ENCODE measurements at regions not wholly inside any gene's neighbourhood (a gene's known extent, or its start where the extent isn't known, plus 50 kb on each side); places are given as distances from the start of the nearest gene placed in this dataset.
A peak's percentile ranks its signal among the peaks of the same experiment; 100 is the strongest.
"Not testable (repeated sequence)": the region's sequence is repeated elsewhere in the genome, so short reads cannot be mapped to it uniquely, and the experiment has no call there.

DNA sequence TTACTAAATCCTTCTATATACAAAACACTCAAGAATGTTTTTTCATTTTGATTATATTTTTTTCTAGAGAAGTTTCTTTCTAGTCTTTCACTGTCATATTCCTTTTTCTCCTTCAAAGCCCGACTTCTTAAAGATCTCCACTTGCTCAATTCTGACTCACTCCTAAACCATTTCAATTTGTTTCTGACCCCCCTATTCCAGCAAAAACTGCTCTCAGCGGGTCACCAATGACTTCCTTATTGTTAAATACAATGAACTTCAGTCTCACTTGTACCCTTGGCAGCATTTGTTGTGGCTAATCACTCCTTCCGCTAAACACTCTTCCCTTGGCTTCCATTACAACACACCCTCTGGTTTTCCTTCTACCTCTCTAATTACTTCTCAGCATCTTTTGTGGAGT is 111.1 kb upstream of the RBBP8 start:
- DNase-seq (ENCODE audit: low read depth): peak; percentile 82

DNA sequence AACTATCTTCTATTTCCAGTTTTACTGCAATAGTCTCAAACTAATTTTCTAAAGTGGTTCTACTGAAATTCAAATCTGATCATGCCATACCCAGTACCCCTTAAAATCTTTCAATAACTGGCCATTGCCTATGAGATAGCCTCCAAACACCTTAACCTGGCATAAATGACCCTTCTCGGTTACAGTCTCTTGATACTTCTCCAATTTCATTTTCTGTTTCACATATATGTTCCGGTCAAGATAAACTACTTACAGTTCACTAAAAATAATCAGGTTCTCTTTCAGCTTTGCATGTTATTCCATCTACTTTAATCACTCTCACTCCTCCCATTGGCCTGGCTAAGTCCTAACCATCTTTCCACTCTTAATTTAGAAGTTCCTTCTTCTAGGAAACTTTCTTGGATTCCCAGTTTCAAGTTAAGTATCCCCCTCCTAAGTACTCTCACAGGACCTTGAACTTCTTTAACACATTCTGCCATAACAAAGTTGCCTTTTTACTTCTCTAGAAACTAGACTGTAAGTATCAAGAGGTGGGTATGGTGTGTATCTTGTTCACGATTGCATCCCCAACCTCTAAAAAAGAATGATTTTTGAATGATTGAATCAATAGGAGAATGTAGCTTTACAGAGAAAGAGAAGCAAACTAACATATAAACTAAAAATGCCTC is 110.2 kb upstream of the RBBP8 start:
- no peak for DNase-seq (ENCODE audit: low read depth)

DNA sequence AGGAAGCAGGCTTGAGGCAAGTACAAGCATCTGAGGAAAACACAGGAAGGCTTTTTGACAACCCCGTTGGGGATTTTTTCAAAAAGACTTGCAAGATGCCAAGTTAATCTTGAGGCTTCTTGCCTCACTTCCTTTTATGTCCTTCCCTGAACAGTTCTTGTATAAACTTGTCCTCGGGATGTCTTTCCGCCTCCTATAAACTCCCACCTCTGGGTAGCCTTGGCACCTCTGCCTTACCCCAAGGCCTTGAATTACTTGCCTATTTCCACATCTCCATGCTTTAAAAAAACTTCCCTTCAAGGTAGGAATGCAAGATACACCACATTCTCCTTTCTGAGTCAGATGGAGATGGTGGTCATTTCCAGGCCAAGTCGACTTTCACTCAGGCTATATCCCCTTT is 106.4 kb upstream of the RBBP8 start:
- DNase-seq (ENCODE audit: low read depth): peak; percentile 65

DNA sequence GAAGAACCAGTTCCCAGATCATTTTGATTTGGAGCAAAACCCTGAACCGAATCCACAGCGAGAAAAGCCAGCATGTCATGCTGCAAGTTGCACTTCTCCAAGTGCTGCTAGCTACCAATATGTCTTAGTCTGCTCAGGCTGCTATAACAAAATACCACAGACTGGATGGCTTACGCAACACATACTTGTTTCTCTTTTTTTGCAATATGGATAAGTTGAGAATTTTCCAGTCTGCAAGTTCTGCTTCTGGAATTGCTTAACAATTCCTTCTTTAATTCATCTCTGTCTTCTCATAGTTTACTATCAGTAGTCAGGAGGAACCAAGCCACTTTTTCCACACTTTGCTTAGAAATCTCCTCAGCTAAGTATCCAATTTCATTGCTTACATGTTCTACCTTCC is 105.9 kb upstream of the RBBP8 start:
- peak; percentile 59 for DNase-seq (ENCODE audit: low read depth)

DNA sequence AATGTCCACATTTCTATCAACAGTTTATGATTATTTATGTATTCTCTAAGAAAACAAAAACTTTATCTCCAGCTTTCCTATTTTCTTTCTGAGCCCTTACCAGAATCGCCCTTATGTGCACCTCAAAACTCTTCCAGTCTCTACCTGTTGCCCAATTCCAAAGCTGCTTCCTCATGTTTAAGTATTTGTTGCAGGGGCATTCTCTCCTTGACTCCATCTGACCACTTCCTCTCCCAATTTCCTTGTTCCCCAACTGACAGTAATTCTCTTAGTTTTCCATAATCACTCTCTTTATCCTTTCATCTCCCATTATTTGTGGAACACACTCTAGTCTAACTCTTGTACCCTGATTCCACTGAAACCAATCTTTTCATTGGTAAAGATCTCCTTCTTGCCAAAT is 105.4 kb upstream of the RBBP8 start:
- DNase-seq (ENCODE audit: low read depth): no peak

DNA sequence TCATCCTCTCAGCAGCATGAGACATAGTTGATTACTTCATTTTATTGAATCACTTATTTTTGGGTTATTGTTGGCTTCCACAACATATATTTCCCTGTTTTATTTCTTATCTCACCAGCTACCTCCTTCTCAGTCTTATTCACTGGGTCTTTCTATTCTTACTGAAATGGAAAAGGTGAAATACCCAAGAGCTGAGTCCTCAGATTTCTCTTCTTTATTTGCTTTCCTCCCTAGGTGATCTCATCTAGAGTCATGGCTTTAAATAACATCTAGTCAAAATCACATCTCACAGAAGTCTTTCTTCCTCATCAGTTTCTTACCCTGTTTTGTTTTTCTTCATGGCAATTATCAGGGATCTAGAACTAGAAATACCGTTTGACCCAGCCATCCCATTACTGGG is 105.0 kb upstream of the RBBP8 start:
- DNase-seq (ENCODE audit: low read depth): peak; percentile 50

DNA sequence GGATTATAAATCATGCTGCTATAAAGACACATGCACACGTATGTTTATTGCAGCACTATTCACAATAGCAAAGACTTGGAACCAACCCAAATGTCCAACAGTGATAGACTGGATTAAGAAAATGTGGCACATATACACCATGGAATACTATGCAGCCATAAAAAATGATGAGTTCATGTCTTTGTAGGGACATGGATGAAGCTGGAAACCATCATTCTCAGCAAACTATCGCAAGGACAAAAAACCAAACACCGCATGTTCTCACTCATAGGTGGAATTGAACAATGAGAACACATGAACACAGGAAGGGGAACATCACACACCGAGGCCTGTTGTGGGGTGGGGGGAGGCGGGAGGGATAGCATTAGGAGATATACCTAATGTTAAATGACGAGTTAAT is 104.5 kb upstream of the RBBP8 start:
- DNase-seq (ENCODE audit: low read depth): not testable (repeated sequence)

DNA sequence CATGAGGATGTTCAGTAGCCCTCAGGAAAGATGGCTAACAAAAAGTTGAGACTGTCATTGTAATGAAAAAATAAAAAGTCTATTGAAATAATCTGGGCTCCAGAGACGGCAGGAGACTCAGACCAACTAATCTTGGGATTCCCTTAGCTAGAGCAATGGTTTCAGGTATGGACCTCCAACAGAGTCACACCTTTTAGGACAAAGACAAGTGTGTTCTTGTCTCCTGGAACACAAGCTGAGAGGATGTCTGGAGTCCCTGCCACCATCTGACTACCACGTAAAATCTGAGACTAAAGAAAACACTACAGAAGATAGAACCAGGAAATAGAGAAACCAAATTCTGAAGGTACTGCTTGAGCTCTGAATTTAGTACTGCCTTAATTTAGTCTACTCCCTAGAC is 103.3 kb upstream of the RBBP8 start:
- no peak for DNase-seq (ENCODE audit: low read depth)

DNA sequence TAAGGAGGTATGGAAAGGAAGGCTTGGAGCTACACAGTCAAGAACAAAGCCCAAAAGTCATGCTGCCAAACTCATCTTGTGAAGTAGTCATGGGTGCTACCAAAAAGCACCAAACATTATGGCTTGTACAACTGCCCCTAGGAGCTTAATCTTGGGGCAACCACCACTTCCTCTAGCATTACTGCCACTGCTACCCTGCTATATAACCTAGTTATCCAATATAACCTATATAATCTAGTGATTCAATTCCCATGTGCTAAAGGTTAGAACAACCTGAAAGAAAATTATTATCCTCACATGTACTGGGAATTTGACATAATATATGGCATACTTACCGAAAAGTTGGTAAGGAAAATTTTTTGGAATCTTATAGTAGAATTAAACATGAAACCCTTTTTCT is 102.6 kb upstream of the RBBP8 start:
- DNase-seq (ENCODE audit: low read depth): no peak

DNA sequence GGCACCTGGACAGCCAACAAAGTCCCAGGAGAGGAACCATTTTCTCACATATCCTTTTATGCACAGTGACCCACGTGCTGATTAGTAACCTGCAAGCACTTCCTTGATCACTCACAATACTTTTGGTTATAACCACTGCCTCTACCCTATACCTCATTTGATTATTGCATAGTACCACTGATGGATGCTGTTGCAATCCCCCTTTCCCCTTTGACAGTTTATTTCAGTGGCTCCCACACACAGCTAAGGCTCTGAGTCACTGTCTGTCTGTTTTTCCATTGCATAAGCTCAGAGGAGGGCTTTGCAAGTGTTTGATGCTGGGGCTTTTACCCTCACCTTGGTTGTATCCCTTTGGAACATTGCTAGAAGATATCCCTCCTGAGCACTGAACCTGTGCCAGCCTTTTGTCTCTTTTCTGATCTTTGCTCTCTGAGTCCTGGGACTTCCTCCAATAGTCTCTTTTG is 101.7 kb upstream of the RBBP8 start:
- peak; percentile 95 for DNase-seq (ENCODE audit: low read depth)

DNA sequence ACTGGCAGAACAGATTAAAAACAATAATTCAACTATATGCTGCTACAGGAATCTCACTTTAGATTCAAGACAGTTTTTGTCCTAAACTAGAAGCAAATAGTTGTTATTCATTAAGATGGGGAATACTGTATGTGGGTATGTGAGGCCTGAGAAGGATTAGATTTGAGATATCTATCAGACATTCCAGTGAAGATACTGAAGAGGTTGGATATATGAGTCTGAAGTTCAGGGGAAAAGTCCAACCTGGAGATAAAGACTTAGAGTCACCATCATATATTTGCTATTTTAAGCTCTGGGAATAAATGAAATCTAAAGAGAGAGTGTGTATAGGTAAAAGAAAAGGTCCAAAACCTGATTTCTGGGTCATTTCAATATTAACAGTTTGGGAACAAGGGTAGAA is 96.2 kb upstream of the RBBP8 start:
- DNase-seq (ENCODE audit: low read depth): no peak

DNA sequence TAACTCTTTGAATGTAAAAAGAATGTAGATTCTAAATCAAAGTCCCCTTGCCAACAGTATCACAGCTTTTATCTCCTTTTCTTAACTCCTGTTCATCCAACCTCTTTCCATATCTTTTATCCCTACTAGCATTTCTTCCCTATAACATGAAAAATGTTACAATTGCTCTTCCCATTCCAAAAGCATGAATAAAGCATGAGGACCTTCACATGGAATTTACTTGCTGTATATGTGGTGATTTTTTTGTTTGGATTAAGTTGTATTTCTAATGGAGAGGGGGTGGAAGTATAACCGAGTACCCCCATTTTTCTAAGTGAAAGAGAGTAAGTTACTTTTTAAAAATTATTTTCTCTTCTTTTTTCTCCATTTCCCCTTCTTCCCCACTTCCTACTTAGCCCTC is 94.9 kb upstream of the RBBP8 start:
- DNase-seq (ENCODE audit: low read depth): no peak

DNA sequence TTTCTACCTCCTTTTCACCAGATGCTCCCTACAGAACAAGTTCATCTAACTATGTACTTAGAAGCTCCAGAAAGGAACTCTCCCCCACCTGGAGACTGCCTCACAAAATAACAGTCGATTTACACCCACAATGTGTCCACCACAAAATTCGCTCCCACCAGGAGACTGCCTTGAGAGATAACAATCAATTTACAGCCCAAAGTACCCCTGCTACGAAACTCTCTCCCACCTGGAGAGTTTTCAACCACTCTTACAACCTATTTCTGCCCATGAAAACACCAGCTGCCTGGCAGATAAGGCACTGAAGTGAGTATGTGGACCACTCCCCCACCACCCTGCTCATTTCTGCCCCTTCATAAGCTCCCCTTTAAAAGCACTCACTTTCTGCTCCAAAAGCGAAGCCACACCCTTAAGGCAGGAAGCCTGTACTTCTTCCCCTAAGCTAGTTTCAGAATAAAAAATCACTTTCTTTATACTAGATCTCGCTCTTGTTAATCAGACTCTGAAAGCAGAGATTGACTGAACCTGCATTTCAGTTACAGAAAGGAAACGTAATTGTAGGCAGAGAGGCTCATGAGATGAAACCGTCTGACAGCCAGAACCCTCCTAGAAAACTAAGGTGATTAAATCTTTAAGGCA is 94.4 kb upstream of the RBBP8 start:
- no peak for DNase-seq (ENCODE audit: low read depth)

DNA sequence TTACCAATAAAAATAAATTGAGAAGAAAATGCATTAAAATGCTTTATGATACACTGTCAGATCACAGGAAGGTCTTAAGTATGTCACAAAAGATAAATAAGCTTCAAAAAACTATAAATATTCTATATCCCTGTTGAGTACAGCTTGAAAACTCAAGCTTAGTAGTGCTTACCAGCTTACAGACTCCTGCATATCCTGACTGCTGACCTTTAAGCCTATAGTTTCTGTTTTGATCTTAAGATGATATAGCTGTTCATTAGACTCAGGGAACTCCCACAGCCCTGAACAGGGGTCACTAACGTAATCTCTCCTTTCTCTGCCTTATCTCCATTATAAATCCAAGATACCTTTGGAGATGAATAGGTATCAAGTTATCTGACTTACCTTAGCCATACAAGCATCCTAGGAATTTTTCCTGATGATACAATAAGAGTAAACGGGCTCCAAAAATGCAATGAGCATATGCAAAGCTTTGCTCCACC is 93.7 kb upstream of the RBBP8 start:
- no peak for DNase-seq (ENCODE audit: low read depth)

DNA sequence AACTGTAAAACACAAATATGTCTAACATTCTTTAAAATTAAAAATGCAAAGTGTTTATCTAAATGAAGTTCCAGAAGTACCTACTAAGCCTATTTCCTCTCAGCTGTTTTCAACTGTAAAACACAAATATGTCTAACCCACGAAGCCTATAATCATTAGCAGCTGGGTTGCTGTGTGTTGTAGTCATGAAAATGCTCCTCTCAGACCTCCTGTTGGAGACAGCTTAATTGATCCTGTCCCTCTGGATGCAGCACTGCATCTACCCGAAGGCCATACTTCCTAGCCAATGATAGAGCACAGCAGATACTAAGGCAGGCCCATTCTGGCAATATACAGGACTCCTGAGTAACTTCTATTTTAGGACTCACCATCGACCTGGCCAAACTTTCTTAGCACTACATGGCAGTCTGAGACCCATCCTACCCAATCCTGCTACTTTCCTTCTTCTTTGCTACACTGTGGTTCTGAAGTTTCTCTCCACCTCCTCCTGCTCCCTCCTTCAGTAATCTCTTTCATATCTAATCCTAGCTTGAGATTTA is 92.5 kb upstream of the RBBP8 start:
- no peak for DNase-seq (ENCODE audit: low read depth)

DNA sequence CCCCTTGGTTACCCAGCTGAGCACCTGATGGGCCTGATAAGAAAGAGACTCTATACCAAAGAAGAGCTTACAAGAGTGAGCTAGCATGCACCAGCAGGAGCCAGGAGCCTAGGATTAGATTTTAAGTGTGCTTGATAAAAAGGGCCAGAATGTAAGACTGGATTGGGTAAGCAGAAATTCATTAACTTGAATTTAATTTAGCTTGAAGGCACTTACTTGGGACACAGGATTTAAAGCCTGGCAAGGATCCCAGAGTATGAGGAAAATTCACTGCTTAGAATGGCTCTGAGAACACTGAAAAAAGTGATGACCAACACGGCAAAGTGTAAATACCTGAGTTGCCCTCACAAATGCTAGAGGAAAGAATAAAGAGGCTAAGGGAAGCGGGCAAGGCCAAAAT is 91.3 kb upstream of the RBBP8 start:
- DNase-seq (ENCODE audit: low read depth): peak; percentile 49

DNA sequence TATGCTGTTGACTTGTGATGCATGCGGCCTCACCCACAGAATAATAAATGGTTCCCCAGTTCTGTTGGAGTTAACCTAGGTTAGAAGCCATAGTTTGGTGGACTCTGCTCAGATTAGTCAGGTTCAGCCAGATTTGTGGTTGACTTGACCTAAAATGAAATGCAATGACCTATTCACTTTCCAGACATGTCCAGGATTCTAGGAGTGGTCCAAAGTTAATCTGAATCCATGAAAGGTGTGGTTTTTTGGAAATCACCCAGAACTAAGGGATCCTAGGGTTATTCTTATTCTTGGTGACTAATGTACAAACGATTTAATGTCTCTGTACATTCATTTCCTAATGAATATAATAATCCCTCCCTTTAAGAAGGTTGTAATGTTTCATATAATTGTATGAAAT is 88.9 kb upstream of the RBBP8 start:
- no peak for DNase-seq (ENCODE audit: low read depth)

DNA sequence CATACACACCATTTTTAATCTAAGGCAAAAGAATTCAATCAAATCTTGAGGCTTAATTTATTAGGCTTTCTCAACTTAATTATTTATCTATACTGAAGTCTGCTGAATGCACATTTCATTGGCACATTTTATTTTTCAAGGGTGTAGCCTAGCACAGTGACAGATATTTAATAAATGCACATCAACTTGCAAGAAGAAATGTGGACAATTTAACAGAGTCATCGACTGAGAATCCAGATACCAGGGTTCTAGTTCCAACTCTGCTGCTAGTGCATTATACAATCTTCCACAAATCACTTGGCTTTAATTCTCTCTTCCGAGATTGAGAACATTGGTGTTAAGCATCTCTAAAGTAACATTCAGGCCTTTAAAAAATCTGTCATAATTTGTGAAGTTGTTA is 88.5 kb upstream of the RBBP8 start:
- no peak for DNase-seq (ENCODE audit: low read depth)

DNA sequence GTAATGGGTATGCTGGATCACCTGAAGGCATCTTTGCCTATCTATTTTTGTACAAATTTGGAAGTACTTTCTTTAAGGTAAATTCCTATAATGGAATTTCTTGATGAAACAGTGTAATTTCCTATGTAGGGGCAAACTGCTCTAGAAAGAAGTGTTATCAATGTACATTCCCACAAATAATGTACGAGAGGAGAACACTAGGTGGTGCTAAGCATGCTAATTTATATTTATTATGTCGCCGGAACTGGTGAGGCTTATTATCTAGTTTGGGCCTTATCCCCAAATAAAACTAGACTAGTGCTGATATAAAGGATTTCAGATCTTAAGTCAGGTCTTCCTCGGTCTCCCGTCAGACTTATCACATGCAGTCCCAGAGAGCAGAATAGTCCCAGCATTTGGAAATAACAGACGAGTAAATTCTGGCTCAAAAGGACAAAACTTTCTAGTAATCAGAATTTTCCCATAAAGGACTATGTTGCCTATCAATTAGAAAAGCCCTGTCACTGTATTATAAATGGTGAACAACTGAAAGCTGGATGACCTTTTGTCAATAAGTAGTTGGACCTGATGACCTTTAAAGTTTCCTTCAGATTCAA is 86.9 kb upstream of the RBBP8 start:
- peak; percentile 33 for DNase-seq (ENCODE audit: low read depth)

DNA sequence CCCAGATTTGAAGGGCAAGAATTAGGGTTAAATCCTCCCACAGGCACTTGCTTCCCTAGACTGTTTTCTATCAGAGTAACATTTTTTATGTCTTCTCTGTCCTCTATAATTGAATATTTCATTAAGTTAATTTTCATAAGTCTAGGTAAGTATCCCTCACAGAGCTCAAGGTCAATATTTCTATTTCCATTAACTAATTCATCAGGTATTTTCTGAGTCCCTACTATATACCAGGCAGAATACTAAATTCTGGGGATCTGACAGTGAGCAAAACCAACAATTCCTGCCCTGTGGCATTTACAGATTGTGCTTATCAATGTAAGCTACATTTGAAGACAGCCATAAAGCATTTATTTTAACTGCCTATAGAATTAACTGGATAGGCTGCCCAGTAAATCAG is 86.4 kb upstream of the RBBP8 start:
- DNase-seq (ENCODE audit: low read depth): no peak

DNA sequence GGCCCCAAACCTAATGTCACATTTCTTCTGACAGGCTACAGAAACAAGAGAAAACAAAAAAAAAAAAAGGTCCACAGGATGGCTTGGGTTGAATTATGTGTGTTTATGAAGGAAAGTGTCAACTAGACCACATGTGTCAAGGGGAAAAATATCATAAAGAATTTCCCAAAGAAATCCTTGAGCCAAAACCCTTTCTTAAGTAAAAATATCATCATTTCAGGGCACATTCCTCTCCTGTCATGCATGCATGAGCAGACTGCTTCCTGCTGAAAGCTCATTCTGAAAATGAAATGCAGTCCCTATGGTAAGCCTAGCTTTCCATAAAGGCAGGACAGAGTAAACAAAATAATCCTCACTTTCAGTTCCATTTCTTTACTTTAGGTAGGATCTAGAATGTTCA is 85.7 kb upstream of the RBBP8 start:
- DNase-seq (ENCODE audit: low read depth): peak; percentile 63

DNA sequence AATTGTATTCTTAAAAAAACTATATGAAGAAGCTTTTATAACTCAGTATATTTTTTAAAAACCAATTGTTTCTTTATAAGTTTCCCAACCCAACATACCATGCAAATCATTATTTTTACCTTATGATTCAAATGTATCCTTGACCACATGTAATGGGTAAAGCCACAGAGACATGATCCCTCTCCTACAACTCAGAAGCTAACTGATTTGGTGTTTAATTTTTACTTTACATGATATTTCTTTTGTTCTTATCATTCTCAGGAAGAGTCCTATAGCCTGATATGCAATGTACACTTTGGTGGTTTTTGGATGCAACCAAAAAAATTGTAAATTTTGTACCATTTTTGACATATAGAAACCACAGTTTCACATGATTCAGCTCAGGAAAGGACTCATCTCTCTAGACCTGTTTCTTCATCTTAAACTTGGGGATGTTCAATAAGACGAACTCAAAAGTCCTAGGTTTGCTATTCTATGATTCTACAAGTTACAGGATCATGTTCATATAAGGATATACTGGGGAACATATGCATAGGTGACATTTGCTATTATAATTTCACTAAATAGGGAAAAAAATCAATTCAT is 85.2 kb upstream of the RBBP8 start:
- no peak for DNase-seq (ENCODE audit: low read depth)

DNA sequence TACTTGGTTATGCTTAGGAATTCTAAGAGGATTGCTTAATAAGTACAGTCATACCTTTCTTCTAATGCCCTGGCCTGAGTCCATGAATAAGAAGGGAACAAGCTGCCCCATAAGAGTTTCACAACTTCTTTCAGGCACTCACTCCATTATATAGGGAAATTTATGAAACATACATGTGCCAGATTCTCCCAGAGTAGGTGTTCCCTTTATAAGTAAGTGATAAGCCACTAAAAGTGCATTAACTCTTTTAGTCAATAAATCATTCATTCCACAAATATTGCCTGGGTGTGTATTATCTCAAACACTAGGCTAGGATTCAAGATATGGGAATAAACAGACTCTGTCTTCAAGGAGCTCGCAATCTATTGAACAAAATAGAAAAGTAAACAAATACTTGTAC is 84.5 kb upstream of the RBBP8 start:
- peak; percentile 91 for DNase-seq (ENCODE audit: low read depth)

Measured in iris pigment epithelial cell (primary cell).